SHP77 treated with DMSO at 0.1 percent for 48 hours (cell line): ENCODE measurements at regions not wholly inside any gene's neighbourhood (a gene's known extent, or its start where the extent isn't known, plus 50 kb on each side); places are given as distances from the start of the nearest gene placed in this dataset.

ENCODE experiments used
- DNase-seq: peaks from one replicate; lab custom pipeline; 2025; lab: John Stamatoyannopoulos, UW

GRCh38 chr17:77394540-77395295 lies 253.9 kb downstream of the SEC14L1 start:
- no peak for DNase-seq

GRCh38 chr17:77395501-77396048 lies 254.8 kb downstream of the SEC14L1 start:
- no peak for DNase-seq

GRCh38 chr17:77396610-77397009 lies 255.8 kb downstream of the SEC14L1 start:
- no peak for DNase-seq

- DNase-seq, result no peak
Observed at GRCh38 chr17:77398274-77398673, 257.5 kb downstream of the SEC14L1 start.

GRCh38 chr17:77399319-77399957 lies 258.7 kb downstream of the SEC14L1 start:
- no peak for DNase-seq

- no peak for DNase-seq
Observed at GRCh38 chr17:77400445-77400870, 259.7 kb downstream of the SEC14L1 start.

- DNase-seq, result no peak
Observed at GRCh38 chr17:77402159-77402731, 261.5 kb downstream of the SEC14L1 start.

GRCh38 chr17:77403854-77404253 lies 263.1 kb downstream of the SEC14L1 start:
- no peak for DNase-seq

GRCh38 chr17:77404812-77405581 lies 264.2 kb downstream of the SEC14L1 start:
- no peak for DNase-seq

GRCh38 chr17:77405867-77406732 lies 265.3 kb downstream of the SEC14L1 start:
- DNase-seq, result no peak

- no peak for DNase-seq
Observed at GRCh38 chr17:77407321-77408277, 266.8 kb downstream of the SEC14L1 start.

GRCh38 chr17:77408284-77408683 lies 267.5 kb downstream of the SEC14L1 start:
- no peak for DNase-seq

GRCh38 chr17:77409282-77410161 lies 268.8 kb downstream of the SEC14L1 start:
- no peak for DNase-seq

GRCh38 chr17:77410470-77410869 lies 269.7 kb downstream of the SEC14L1 start:
- no peak for DNase-seq

GRCh38 chr17:77414811-77415400 lies 274.1 kb downstream of the SEC14L1 start:
- no peak for DNase-seq

- DNase-seq, result no peak
Observed at GRCh38 chr17:77416105-77416713, 275.4 kb downstream of the SEC14L1 start.

GRCh38 chr17:77417575-77417974 lies 276.8 kb downstream of the SEC14L1 start:
- no peak for DNase-seq

GRCh38 chr17:77418609-77419008 lies 277.8 kb downstream of the SEC14L1 start:
- no peak for DNase-seq
